CMK (cell line): ENCODE measurements at regions not wholly inside any gene's neighbourhood (a gene's known extent, or its start where the extent isn't known, plus 50 kb on each side); places are given as distances from the start of the nearest gene placed in this dataset.

Experiments
- DNase-seq: peaks from one replicate; pipeline ENCODE4 v3.0.0-alpha.2; 2010; ENCODE audit warnings: low read depth

DNA sequence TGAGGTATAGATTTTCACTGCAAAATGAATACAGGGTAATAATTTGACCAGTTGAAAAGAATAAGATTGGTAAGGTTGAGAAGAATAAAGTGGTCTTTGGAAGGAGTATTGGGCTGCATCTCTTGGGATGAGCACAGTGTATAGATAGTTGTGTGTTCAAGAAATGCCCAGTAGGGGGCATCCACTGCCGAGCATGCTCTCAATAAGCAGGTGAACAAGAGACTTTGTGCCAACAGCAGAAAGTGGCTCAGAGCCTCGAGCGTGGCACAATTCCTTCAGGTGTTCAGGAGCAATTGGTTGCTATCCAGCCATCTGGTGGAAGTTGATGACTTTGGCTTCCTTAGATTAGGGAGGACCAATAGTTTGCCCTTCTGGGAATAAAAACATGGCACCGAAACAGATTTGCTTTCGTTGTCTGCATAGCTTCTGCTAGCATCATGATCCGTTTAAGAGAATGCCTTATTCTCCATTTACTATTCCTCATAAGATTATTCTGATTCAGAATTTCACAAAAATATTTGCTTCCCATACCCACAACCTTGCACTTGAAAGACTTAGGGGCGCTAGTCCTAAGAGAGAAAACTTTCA, 258.1 kb upstream of the NEIL3 start:
- DNase-seq: peak; percentile 7

DNA sequence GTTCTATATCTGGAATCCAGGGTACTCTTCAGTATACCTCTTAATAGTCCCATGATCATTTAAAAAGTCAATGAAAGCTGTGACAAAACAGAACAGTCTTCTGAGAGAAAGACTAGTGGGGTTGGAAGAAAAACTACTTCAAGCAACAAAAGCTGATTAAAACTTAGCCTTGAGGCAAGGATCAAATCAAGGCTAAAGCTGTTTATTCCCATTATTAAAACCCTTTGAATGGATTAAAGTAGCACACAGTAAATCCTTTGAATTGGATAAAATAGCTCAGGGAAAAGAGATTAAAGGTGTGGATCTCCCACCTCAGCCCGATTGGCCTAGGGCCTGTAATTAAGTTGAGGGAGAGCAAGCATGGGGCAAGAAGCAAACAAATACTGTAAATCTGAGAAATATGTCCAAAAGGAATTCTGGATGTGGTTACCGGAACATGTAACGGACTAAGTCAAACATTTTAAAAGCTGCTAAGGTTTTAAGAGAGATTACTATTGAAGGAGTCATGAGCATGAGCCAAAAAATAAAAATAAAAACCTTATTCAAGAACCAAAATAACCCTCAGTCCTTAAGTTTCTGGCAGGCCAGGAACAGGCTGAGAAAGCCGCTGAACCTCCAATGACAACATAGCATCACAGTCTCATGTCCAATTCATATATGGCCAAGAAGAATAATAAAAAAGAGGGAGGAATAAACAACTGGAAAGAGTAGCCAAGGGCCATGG, 257.3 kb upstream of the NEIL3 start:
- no peak for DNase-seq

GRCh38 chr4:177057186-177057585, 252.5 kb upstream of the NEIL3 start:
- no peak for DNase-seq

DNA sequence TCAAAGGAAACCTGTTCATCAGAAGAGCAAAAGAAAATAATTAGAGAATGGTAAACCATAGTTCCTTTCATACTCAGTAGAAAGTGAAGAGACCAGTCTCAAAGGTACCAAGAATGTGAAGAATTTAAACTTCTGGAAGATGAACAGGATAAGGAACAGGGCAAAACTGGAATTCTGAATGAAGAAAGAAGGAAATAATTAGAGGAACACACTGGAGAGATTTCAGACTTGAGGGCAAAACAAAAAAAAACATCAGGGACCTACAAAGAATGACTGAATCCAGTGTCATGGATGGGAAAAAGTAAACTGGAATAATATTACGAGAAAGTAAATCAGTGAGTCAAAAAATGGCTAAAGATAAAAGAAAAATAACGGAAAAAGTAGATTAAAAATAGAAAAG, 245.6 kb upstream of the NEIL3 start:
- DNase-seq: no peak

DNA sequence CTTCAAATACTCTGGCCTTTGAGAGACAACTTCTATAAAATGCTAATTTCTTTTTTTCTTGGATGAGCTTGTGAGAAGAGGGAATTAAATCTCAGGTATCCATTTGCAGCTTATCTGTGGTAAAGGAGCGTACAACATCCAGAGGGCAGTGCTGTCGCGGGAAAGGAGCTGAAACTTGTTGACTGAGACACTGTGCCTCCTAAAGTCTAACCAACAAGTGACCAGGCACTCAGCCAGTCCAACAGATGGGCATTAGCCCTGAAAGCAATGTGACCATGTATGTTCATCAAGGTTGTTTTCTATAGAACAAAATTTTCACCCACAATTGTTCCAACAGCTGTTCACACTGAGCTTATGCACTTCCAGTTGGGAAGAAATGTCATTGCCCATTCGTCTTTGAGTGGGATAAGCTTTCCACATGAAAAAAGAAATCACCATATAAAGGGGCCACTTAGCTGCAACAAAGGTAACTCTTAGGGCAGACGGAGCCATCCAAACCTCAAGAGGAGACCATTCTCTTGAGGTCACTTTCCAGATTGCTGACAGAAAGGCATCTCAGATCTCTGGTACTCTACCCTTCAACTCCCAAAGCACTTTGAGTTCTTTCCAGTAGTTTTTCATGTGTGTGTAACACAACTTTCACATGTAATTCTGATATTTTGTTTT, 244.8 kb upstream of the NEIL3 start:
- no peak for DNase-seq

- no peak for DNase-seq
Measured at GRCh38 chr4:177066746-177067145, 242.9 kb upstream of the NEIL3 start.

DNA sequence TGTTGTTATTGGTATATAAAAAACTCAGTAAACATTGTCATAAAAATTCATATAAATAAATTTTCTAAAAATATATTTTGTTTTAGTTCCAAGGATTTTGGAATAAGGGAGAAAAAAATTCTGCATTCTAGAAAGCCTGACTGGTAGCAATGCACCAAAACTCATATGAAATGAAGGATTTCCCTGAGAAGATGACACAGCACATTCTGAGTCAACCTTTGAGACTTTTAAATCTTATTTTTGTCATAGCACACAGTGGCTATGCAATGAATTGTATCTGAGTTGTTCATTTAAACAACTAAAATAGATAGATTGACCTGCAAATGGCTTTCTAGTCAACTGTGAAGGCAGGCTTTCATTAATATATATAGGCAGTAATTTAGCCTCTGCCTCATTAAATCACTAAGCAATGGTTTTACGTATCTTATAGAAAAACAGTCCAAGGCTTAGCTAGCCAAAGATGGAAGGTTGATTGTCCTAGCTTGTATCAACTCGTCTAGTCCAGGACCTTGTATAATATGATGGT, 239.1 kb upstream of the NEIL3 start:
- DNase-seq: no peak

GRCh38 chr4:177077095-177077971, 232.3 kb upstream of the NEIL3 start:
- DNase-seq: no peak

GRCh38 chr4:177079327-177079726, 230.3 kb upstream of the NEIL3 start:
- no peak for DNase-seq

DNA sequence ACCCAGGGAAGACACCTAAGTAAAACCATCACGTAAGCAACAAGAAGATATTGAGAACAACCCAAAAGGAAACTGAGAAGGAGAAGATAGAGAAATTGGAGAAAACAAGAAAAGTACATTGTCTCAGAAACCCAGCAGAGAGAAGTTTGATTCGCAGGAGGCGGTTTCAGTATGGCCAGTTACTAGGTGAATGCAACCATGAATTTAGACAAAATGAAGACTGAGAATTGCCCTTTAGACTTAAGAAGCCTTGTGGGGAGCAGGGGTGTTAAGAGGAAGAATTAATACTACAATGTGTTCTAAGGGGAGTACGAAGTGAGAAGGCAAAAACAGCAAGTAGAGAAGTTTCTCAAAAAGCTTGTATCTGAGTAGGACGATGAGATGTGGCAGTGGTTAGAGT, 229.3 kb upstream of the NEIL3 start:
- DNase-seq: no peak

DNA sequence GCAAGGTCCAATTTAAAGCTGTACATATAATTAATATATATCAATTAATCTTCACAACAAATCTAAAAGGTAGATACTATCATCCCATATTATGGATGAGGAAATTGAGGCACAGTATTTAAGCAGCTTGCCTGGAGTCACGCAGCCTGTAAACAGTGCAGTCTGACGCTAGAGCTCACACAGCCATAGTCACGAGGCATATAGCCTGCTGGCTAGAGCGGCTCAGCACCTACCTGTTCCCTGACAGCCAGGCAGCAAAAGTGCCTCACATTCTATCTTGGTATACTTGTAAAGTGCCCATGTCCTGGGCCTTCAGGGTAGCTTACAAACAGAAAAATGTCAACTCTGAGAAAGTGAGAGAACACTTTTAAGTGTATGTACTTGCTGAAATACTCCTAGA, 222.6 kb upstream of the NEIL3 start:
- DNase-seq: no peak

- no peak for DNase-seq
Measured at GRCh38 chr4:177087499-177087898, 222.2 kb upstream of the NEIL3 start.

GRCh38 chr4:177091515-177091914, 218.2 kb upstream of the NEIL3 start:
- no peak for DNase-seq

GRCh38 chr4:177092807-177093206, 216.9 kb upstream of the NEIL3 start:
- DNase-seq: no peak

- no peak for DNase-seq
Measured at GRCh38 chr4:177093964-177094363, 215.7 kb upstream of the NEIL3 start.

DNA sequence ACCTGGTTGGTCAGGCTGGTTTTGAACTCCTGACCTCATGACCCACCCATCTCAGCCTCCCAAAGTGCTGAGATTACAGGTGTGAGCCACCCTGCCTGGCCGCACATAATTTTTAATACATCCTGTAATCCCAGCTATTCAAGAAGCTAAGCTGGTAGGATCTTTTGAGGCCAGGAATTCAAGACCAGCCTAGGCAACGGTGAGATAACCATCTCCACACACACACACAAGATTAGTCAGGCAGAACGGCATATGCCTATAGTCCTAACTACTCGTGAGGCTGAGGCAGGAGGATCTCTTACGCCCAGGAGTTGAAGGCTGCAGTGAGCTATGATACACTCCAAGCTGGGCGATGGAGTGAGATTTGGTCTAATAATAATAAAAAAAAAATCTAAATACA, 212.4 kb upstream of the NEIL3 start:
- DNase-seq: no peak

GRCh38 chr4:177099211-177099610, 210.5 kb upstream of the NEIL3 start:
- no peak for DNase-seq

GRCh38 chr4:177100307-177100706, 209.4 kb upstream of the NEIL3 start:
- no peak for DNase-seq

GRCh38 chr4:177103619-177104018, 206.1 kb upstream of the NEIL3 start:
- no peak for DNase-seq

DNA sequence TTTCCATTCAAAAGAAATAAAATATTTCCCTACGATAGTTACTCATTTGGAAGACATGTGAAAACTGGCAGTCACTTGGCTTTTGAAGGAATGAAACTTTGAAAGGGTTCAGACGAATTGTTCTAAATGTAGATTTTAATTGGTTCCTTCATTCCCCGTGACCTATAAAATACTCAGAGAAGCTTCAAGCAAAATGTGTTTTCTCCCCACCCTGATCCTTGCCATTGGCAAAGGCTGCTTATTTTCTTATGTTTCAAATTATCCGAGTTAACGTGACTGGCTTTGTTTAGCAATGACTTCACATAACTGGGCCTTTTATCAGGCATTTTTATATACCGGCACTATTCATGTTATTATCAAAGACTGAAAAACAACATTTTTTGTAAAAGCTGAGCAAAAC, 204.1 kb upstream of the NEIL3 start:
- no peak for DNase-seq

DNA sequence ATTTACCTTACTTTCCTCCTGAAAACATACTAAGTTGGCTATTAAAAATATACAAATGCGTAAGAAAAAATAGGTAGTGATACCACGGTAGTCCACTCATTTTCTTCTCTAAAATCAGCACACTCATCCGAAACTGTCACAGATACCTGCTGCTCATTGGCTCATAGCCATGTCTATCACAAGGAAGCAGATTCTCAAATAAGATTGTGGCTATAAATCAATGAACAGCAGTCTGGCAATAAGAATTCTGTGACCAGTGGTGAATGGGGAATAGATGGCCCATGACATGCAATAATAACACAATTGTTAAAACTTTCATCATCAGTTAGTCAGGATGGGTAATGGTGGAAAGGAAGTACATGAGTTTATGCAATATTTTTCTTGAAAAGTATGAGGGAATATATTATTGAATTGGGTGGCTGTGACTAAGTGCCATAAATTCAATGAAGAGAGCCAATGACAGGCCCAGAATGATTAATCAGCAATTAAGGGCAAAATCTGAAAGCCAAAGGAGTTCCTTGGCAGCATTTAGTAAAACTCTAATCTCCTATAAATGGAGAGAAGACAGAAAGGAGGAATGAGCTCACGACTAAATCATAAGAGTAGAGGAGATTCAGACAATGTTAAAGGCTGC, 202.3 kb upstream of the NEIL3 start:
- no peak for DNase-seq

GRCh38 chr4:177108708-177109107, 201.0 kb upstream of the NEIL3 start:
- DNase-seq: no peak
